ENCODE measurements at regions not wholly inside any gene's neighbourhood (a gene's known extent, or its start where the extent isn't known, plus 50 kb on each side); places are given as distances from the start of the nearest gene placed in this dataset.

- ChIA-PET POLR2A (no interaction called here), CTCF (interaction anchor here (1.1 to 1.7 kb wide), 3 partner anchors 10 to 671 kb away, joined by 3 to 5 read pairs (median 3); no protein-coding TSS in a partner anchor)
- DNase-seq (ENCODE audit: low read depth, low spot score), result no peak
- H3K4me3 ChIP-seq (ENCODE audit: low read depth, low read length), result peak overlapping the region; percentile 7; the same call in 1 of the 2 replicates
- TF ChIP-seq CTCF (IDR thresholded peaks at IDR 0.05; ENCODE audit: insufficient read depth, low read length, missing control alignments), result peak; percentile 52
Observed at GRCh38 chr9:16154521-16155078, 601.8 kb downstream of the CCDC171 start.

DNA sequence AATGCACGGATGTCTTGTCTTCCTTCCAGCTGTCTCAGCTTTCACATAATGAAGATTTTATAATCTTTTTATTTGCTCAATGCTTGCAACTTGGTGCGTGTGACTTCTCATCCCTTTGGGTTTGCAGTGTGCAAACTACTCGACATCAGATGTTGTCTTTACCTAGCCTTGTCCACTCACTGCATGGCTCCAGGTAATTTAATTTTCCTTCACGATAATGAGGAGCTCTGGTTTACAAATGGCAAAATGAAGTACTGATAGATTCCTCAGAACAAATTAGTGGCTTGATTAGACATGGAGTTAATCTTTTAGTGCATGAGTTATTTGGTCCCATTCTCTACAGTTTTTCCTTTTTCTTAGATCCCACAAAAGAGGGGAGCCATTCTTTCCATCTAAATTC lies 603.0 kb downstream of the CCDC171 start:
- POLR2A ChIA-PET, result no interaction called here
- CTCF ChIA-PET, result interaction anchor here (1.6 kb wide), 1 partner anchor 10 kb away, joined by 3 read pairs; no protein-coding TSS in a partner anchor
- TF ChIP-seq CTCF (IDR thresholded peaks at IDR 0.05; ENCODE audit: insufficient read depth, low read length, missing control alignments), result no peak

DNA sequence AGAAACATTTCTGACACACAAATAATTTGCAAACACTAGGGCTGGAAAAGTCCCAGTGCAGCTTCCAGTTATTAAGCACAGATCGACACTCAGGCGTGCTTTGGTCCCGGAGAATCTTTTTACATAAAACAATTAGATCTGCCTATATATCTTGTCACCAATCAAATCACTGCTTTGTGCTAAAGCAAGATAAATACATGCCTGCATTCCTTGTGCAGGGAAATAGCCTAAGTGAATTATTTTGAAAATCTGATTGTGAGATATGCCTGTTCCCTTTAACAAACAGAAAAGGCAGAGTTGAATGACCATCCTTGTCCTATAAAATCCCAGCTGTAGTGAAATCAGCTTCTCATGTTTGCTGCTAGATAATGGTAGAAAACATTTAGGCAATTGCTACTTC lies 604.4 kb downstream of the CCDC171 start:
- H3K4me3 ChIP-seq (ENCODE audit: low read depth, low read length), result no peak overlapping the region
- DNase-seq (ENCODE audit: low read depth, low spot score), result no peak
- ChIA-PET POLR2A (no interaction called here), CTCF (interaction anchor here (1.6 kb wide), 1 partner anchor 9 kb away, joined by 3 read pairs; no protein-coding TSS in a partner anchor)
- TF ChIP-seq CTCF (IDR thresholded peaks at IDR 0.05; ENCODE audit: insufficient read depth, low read length, missing control alignments), result no peak

More for the DNA sequence above, 603.0 kb downstream of the CCDC171 start:
- no peak for DNase-seq (ENCODE audit: low read depth, low spot score)
- no peak overlapping the region for H3K4me3 ChIP-seq (ENCODE audit: low read depth, low read length)

- TF ChIP-seq CTCF (IDR thresholded peaks at IDR 0.05; ENCODE audit: insufficient read depth, low read length, missing control alignments), result no peak
- DNase-seq (ENCODE audit: low read depth, low spot score), result no peak
- CTCF ChIA-PET, result interaction anchor here (1.5 to 1.6 kb wide), 2 partner anchors 8 to 11 kb away, joined by 3 read pairs; no protein-coding TSS in a partner anchor
- POLR2A ChIA-PET, result no interaction called here
- no peak overlapping the region for H3K4me3 ChIP-seq (ENCODE audit: low read depth, low read length)
Observed at GRCh38 chr9:16157651-16158050, 604.8 kb downstream of the CCDC171 start.

GRCh38 chr9:16158093-16158492 lies 605.2 kb downstream of the CCDC171 start:
- DNase-seq (ENCODE audit: low read depth, low spot score), result no peak
- TF ChIP-seq CTCF (IDR thresholded peaks at IDR 0.05; ENCODE audit: insufficient read depth, low read length, missing control alignments), result no peak
- no peak overlapping the region for H3K4me3 ChIP-seq (ENCODE audit: low read depth, low read length)
- ChIA-PET CTCF (interaction anchor here (1.0 to 1.5 kb wide), 2 partner anchors 10 to 20 kb away, joined by 3 to 4 read pairs; no protein-coding TSS in a partner anchor), POLR2A (no interaction called here)

DNA sequence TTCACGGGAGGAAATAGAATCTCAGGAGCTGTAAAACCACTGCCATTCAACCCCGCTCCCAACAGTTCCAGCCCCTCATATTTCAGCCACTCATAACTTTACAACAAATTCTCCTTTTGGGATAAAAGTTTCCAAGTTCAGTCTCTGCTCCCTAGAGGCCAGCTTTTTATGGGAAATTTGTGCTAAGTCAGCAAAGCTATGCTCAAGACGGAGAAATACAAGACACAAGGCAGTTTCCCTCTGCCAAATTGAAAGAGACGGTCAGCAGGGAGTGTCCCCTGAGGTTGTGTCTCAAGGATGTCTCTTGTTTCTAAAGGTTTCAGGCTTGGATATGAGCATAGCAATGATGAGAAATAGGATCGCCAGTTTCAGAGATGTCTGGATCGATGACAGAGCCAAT lies 608.6 kb downstream of the CCDC171 start:
- ChIA-PET POLR2A (no interaction called here), CTCF (interaction anchor here (1.3 to 1.6 kb wide), 2 partner anchors 24 to 27 kb away, joined by 4 read pairs; no protein-coding TSS in a partner anchor)
- TF ChIP-seq CTCF (IDR thresholded peaks at IDR 0.05; ENCODE audit: insufficient read depth, low read length, missing control alignments), result no peak

More for the DNA sequence above, 608.6 kb downstream of the CCDC171 start:
- no peak overlapping the region for H3K4me3 ChIP-seq (ENCODE audit: low read depth, low read length)
- no peak for DNase-seq (ENCODE audit: low read depth, low spot score)

Data from AG04449 (cell line).